Loucy (cell line): ENCODE measurements at regions not wholly inside any gene's neighbourhood (a gene's known extent, or its start where the extent isn't known, plus 50 kb on each side); places are given as distances from the start of the nearest gene placed in this dataset.

Experiments used
- H2AFZ ChIP-seq: fragments of 200-600 bp; sonication (generic); 2 replicates; pipeline ENCODE4 v1.6.0; 2016; ENCODE audit warnings: antibody characterized with exemption, mild to moderate bottlenecking, low read length, moderate library complexity
- H3F3A ChIP-seq: fragments of 200-600 bp; 2 replicates; pipeline ENCODE4 v1.6.0; 2016; ENCODE audit warnings: antibody characterized with exemption, low read depth, mild to moderate bottlenecking
- H3K27me3 ChIP-seq: fragments of 200-600 bp; sonication (generic); 2 replicates; pipeline ENCODE4 v1.6.1; 2014; ENCODE audit warnings: low read length, mild to moderate bottlenecking; ENCODE audit not compliant: insufficient read depth, poor library complexity, severe bottlenecking
- H3K36me3 ChIP-seq: fragments of 200-600 bp; sonication (generic); 2 replicates; pipeline ENCODE4 v1.6.1; 2016; ENCODE audit warnings: low read length; ENCODE audit not compliant: insufficient read depth
- H3K4me1 ChIP-seq: fragments of 200-600 bp; sonication (generic); 2 replicates; pipeline ENCODE4 v1.5.1; 2014; ENCODE audit warnings: low read length, mild to moderate bottlenecking; ENCODE audit not compliant: insufficient read depth, poor library complexity, severe bottlenecking
- H3K4me2 ChIP-seq: fragments of 200-600 bp; sonication (generic); 2 replicates; pipeline ENCODE4 v1.6.0; 2014; ENCODE audit warnings: antibody characterized with exemption, low read length, low read depth, mild to moderate bottlenecking; ENCODE audit not compliant: poor library complexity, severe bottlenecking
- H3K4me3 ChIP-seq: fragments of 200-600 bp; sonication (generic); 2 replicates; pipeline ENCODE4 v1.5.1; 2014; ENCODE audit warnings: low read length, mild to moderate bottlenecking, mixed read lengths; ENCODE audit not compliant: poor library complexity, severe bottlenecking
- H3K79me2 ChIP-seq: fragments of 200-600 bp; sonication (generic); 2 replicates; pipeline ENCODE4 v1.6.1; 2014; ENCODE audit warnings: low read length; ENCODE audit not compliant: insufficient read depth
- H3K9ac ChIP-seq: fragments of 200-600 bp; sonication (generic); 2 replicates; pipeline ENCODE4 v1.6.0; 2014; ENCODE audit warnings: mild to moderate bottlenecking, low read depth, low read length, moderate library complexity; ENCODE audit not compliant: poor library complexity, severe bottlenecking
- H3K9me2 ChIP-seq: fragments of 200-600 bp; sonication (generic); replicated peaks from 2 replicates; pipeline ENCODE4 v1.6.1; 2016; ENCODE audit warnings: low read depth, low read length, mixed read lengths
- H3K9me3 ChIP-seq: fragments of 200-600 bp; sonication (generic); 2 replicates; pipeline ENCODE4 v1.6.1; 2014; ENCODE audit warnings: mild to moderate bottlenecking, antibody characterized with exemption, low read length, low read depth; ENCODE audit not compliant: insufficient read depth
- H4K20me1 ChIP-seq: fragments of 200-600 bp; sonication (generic); 2 replicates; pipeline ENCODE4 v1.6.0; 2014; ENCODE audit warnings: antibody characterized with exemption, low read length, mild to moderate bottlenecking; ENCODE audit not compliant: insufficient read depth, poor library complexity, severe bottlenecking
- CTCF ChIP-seq: fragments of 200-600 bp; sonication (generic); conservative IDR thresholded peaks from 2 replicates; pipeline ENCODE4 v1.5.1; 2014; ENCODE audit warnings: mild to moderate bottlenecking, antibody characterized with exemption, low read length
- EZH2phosphoT487 ChIP-seq: fragments of 200-600 bp; IDR thresholded peaks from 2 replicates; pipeline ENCODE4 v1.6.1; 2018; ENCODE audit warnings: antibody characterized with exemption, mild to moderate bottlenecking, moderate library complexity, borderline replicate concordance

- TF ChIP-seq CTCF (no peak), EZH2phosphoT487 (no peak)
- no peaks in the 10 kb centered on the region for H3K79me2 ChIP-seq
- no peaks in the 10 kb centered on the region for H3F3A ChIP-seq
- H3K4me2 ChIP-seq = no peak overlapping the region
- no peaks in the 10 kb centered on the region for H3K9me2 ChIP-seq
- no peaks in the 10 kb centered on the region for H4K20me1 ChIP-seq
- H2AFZ ChIP-seq = no peak overlapping the region
- H3K27me3 ChIP-seq = no peaks in the 10 kb centered on the region
- H3K36me3 ChIP-seq = no peaks in the 10 kb centered on the region
- no peak overlapping the region for H3K9ac ChIP-seq
- H3K9me3 ChIP-seq = no peaks in the 10 kb centered on the region
- H3K4me3 ChIP-seq = no peak overlapping the region
- no peaks in the 10 kb centered on the region for H3K4me1 ChIP-seq
Observed at GRCh38 chr16:63453261-63453660, 1417.0 kb upstream of the CDH8 start.

GRCh38 chr16:63447121-63447520 is 1410.9 kb upstream of the CDH8 start:
- H3K36me3 ChIP-seq = no peaks in the 10 kb centered on the region
- H4K20me1 ChIP-seq = no peaks in the 10 kb centered on the region
- H3K4me2 ChIP-seq = no peak overlapping the region
- H3K9me3 ChIP-seq = no peaks in the 10 kb centered on the region
- H3F3A ChIP-seq = no peaks in the 10 kb centered on the region
- H3K4me3 ChIP-seq = no peak overlapping the region
- no peaks in the 10 kb centered on the region for H3K4me1 ChIP-seq
- H3K9me2 ChIP-seq = no peaks in the 10 kb centered on the region
- TF ChIP-seq EZH2phosphoT487 = no peak
- TF ChIP-seq CTCF = no peak
- no peak overlapping the region for H2AFZ ChIP-seq
- no peaks in the 10 kb centered on the region for H3K27me3 ChIP-seq
- no peak overlapping the region for H3K9ac ChIP-seq
- no peaks in the 10 kb centered on the region for H3K79me2 ChIP-seq

- Histone ChIP-seq H3K4me1 (no peaks in the 10 kb centered on the region), H3K9ac (no peak overlapping the region), H3K9me2 (no peaks in the 10 kb centered on the region), H3K9me3 (no peaks in the 10 kb centered on the region), H3K4me2 (no peak overlapping the region), H3K79me2 (no peaks in the 10 kb centered on the region), H3K4me3 (no peak overlapping the region), H3K27me3 (no peaks in the 10 kb centered on the region), H2AFZ (no peak overlapping the region), H3F3A (no peaks in the 10 kb centered on the region), H4K20me1 (no peaks in the 10 kb centered on the region), H3K36me3 (no peaks in the 10 kb centered on the region)
- TF ChIP-seq CTCF = no peak
Observed at GRCh38 chr16:63442246-63442645, 1406.0 kb upstream of the CDH8 start.
